DND-41 (cell line): ENCODE measurements at regions not wholly inside any gene's neighbourhood (a gene's known extent, or its start where the extent isn't known, plus 50 kb on each side); places are given as distances from the start of the nearest gene placed in this dataset.

Source experiments
- ATAC-seq: fragments of 200-7000 bp; cut with Tn5 transposase; 3 replicates; pipeline ENCODE4 v1.9.1; 2021; ENCODE audit warnings: low read depth; ENCODE audit not compliant: insufficient read depth
- DNase-seq: peaks from one replicate; pipeline ENCODE4 v3.0.0-alpha.2; 2020
- H2AFZ ChIP-seq: 2 replicates; pipeline ENCODE4 v1.6.0; 2012; ENCODE audit warnings: low read depth, low read length
- H3K27ac ChIP-seq: 2 replicates; pipeline ENCODE4 v1.5.1; 2012; ENCODE audit warnings: low read length, inconsistent platforms
- H3K27me3 ChIP-seq: fragments of 200-600 bp; sonication (generic); 2 replicates; pipeline ENCODE4 v1.6.0; 2012; ENCODE audit warnings: low read length, mild to moderate bottlenecking, inconsistent platforms; ENCODE audit not compliant: insufficient read depth, poor library complexity
- H3K36me3 ChIP-seq: 2 replicates; pipeline ENCODE4 v1.5.1; 2012; ENCODE audit warnings: low read length, inconsistent platforms; ENCODE audit not compliant: insufficient read depth
- H3K4me1 ChIP-seq: 2 replicates; pipeline ENCODE4 v1.5.1; 2012; ENCODE audit warnings: mild to moderate bottlenecking, low read length; ENCODE audit not compliant: insufficient read depth
- H3K4me2 ChIP-seq: 2 replicates; pipeline ENCODE4 v1.6.0; 2012; ENCODE audit warnings: mild to moderate bottlenecking, moderate library complexity, low read length, inconsistent platforms; ENCODE audit not compliant: insufficient read depth
- H3K4me3 ChIP-seq, 2 experiments: fragments of 200-600 bp in 1 of 2; shearing (Covaris generic) in 1 of 2; 2 replicates each; pipeline ENCODE4 v1.5.1; 2012 to 2016; ENCODE audit warnings: inconsistent platforms in 2 of 2, low read length in 2 of 2, mild to moderate bottlenecking in 2 of 2, low read depth in 1 of 2, moderate library complexity in 1 of 2
- H3K79me2 ChIP-seq: 2 replicates; pipeline ENCODE4 v1.6.0; 2012; ENCODE audit warnings: low read length, inconsistent platforms; ENCODE audit not compliant: insufficient read depth
- H3K9ac ChIP-seq: 2 replicates; pipeline ENCODE4 v1.6.0; 2012; ENCODE audit warnings: low read depth, mild to moderate bottlenecking, inconsistent platforms, low read length, moderate library complexity
- H3K9me3 ChIP-seq: 2 replicates; pipeline ENCODE4 v1.5.1; 2012; ENCODE audit warnings: low read length, moderate library complexity, mild to moderate bottlenecking, inconsistent platforms; ENCODE audit not compliant: insufficient read depth, severe bottlenecking
- H4K20me1 ChIP-seq: 2 replicates; pipeline ENCODE4 v1.6.0; 2012; ENCODE audit warnings: low read length; ENCODE audit not compliant: insufficient read depth
- EZH2 ChIP-seq: IDR thresholded peaks from 3 replicates; pipeline ENCODE4 v1.6.1; 2012; ENCODE audit warnings: borderline replicate concordance, low read depth, mild to moderate bottlenecking, moderate library complexity, low read length, inconsistent platforms; ENCODE audit not compliant: severe bottlenecking
- TF ChIP-seq, protein P1 (sequence below): IDR thresholded peaks from 2 replicates; pipeline ENCODE4 v1.5.1; 2012; ENCODE audit warnings: borderline replicate concordance, low read length, moderate library complexity, mild to moderate bottlenecking; ENCODE audit not compliant: poor library complexity, severe bottlenecking; ENCODE audit errors: extremely low read depth

DNA sequence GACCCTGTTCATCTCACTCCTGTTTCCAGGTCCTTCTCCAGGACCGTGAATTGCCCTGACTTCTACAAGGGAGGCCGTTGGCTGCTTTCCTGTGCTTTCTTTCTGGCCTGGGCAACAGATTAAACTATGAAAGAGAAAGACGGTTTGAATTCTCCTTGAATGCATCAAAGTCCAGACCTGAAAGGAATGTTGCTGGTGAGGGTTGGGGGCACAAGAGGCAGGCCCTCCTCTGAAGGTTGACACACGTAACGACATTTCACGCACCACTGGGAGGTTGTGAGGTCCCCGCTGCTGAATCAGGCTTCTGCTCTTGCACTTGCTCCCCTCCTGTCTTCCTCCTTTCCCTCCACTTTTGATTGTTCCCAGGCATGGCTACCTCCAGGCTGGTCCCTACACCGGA is 141.9 kb downstream of the CYRIA start:
- no peak for ATAC-seq

DNA sequence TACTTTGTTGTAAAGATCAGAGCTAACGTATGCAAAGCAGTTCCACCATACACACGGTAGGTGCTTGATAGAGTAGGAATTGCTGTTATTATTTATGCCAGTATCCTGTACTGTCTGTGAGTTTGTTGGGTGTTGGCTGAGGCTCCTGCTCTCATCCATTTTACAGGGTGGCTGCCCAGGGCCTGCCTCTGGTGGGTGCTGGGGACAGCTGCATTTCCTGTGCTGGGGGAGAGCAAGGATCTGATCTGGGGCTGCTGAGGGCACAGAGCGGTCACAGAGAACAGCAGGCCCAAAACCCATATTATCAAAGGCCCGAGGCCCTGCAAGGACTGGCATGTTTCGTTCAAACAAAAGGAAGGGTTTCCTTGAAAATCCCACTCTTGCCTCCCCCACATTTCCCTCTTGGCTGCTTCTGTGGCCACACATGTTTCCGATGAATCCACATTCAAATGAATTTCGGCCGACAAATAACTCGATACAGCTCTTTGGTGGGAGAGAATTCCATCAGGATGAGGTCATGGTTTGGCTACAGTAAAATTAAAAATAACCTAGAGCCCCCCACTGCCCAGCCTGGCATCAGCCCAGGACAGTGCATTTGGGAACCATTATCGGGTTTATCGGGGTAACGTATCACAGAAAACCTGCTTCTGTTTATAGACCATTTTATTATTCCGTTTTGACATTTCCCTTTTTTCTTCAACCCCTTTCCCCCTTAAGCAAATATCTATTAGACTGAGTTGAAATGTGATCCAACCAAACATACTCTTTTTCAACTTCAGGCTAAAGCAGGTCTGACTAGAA is 143.4 kb downstream of the CYRIA start:
- H3K9me3 ChIP-seq: no peaks in the 10 kb centered on the region
- H3K27ac ChIP-seq: no peak overlapping the region
- no peak for ATAC-seq
- no peak overlapping the region for H3K9ac ChIP-seq
- H4K20me1 ChIP-seq: no peaks in the 10 kb centered on the region
- H3K27me3 ChIP-seq: no peaks in the 10 kb centered on the region
- no peaks in the 10 kb centered on the region for H3K36me3 ChIP-seq
- no peak overlapping the region for H2AFZ ChIP-seq
- TF ChIP-seq, protein P1, sequence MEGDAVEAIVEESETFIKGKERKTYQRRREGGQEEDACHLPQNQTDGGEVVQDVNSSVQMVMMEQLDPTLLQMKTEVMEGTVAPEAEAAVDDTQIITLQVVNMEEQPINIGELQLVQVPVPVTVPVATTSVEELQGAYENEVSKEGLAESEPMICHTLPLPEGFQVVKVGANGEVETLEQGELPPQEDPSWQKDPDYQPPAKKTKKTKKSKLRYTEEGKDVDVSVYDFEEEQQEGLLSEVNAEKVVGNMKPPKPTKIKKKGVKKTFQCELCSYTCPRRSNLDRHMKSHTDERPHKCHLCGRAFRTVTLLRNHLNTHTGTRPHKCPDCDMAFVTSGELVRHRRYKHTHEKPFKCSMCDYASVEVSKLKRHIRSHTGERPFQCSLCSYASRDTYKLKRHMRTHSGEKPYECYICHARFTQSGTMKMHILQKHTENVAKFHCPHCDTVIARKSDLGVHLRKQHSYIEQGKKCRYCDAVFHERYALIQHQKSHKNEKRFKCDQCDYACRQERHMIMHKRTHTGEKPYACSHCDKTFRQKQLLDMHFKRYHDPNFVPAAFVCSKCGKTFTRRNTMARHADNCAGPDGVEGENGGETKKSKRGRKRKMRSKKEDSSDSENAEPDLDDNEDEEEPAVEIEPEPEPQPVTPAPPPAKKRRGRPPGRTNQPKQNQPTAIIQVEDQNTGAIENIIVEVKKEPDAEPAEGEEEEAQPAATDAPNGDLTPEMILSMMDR: no peak
- TF ChIP-seq EZH2: no peak
- no peak overlapping the region for H3K4me2 ChIP-seq
- no peaks in the 10 kb centered on the region for H3K79me2 ChIP-seq
- no peak overlapping the region for H3K4me3 ChIP-seq
- no peak for DNase-seq
- H3K4me1 ChIP-seq: no peaks in the 10 kb centered on the region

More for the DNA sequence above, 141.9 kb downstream of the CYRIA start:
- Histone ChIP-seq H3K27me3 (no peaks in the 10 kb centered on the region), H3K9ac (no peak overlapping the region), H3K4me1 (no peaks in the 10 kb centered on the region), H3K4me3 (no peak overlapping the region), H3K36me3 (no peaks in the 10 kb centered on the region), H3K27ac (no peak overlapping the region), H3K79me2 (no peaks in the 10 kb centered on the region), H3K9me3 (no peaks in the 10 kb centered on the region), H2AFZ (no peak overlapping the region), H3K4me2 (no peak overlapping the region), H4K20me1 (no peaks in the 10 kb centered on the region)
- no peak for DNase-seq
- no peak for TF ChIP-seq EZH2
- TF ChIP-seq, protein P1: no peak

DNA sequence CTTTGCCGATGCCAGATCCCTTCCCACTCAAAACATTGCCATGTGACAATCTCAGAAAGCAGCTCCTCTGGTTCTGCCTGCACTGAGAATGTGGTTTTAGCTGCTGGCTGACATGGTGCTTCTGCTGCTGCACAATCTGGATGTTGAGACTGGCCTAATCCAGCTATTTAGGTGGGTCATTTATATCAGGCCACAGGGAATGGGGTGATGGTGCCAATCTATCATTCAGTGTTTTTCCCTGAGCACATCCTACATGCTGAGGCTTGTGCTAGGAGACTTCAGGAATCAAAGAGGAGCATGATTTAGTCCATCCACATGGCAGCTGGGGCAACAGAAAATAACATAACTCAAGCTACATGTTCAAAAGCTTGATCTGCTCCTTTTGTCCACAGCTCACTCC is 144.7 kb downstream of the CYRIA start:
- Histone ChIP-seq H4K20me1 (no peaks in the 10 kb centered on the region), H3K79me2 (no peaks in the 10 kb centered on the region), H2AFZ (no peak overlapping the region), H3K9ac (no peak overlapping the region), H3K4me3 (no peak overlapping the region), H3K36me3 (no peaks in the 10 kb centered on the region), H3K27me3 (no peaks in the 10 kb centered on the region), H3K9me3 (no peaks in the 10 kb centered on the region), H3K27ac (no peak overlapping the region), H3K4me1 (no peaks in the 10 kb centered on the region), H3K4me2 (no peak overlapping the region)
- no peak for ATAC-seq
- TF ChIP-seq, protein P1: no peak
- no peak for TF ChIP-seq EZH2
- no peak for DNase-seq
